CD8-positive, alpha-beta memory T cell (primary cell): ENCODE measurements at regions not wholly inside any gene's neighbourhood (a gene's known extent, or its start where the extent isn't known, plus 50 kb on each side); places are given as distances from the start of the nearest gene placed in this dataset.

Experiments used
- CTCF ChIA-PET: fragments of 350-600 bp; sonication (Branson Sonifier 250); formaldehyde crosslinking; loops from one replicate; lab custom pipeline; 2021; ENCODE audit warnings: antibody characterized with exemption; lab: Charles Lee
- POLR2A ChIA-PET: fragments of 350-600 bp; sonication (Branson Sonifier 250); formaldehyde crosslinking; loops from one replicate; lab custom pipeline; 2021; ENCODE audit warnings: antibody characterized with exemption; lab: Charles Lee
- DNase-seq, 5 donors: peaks; one replicate each; pipeline versions ENCODE4 v3.0.0 to v3.0.0-alpha.2; 2020 to 2022; ENCODE audit warnings: mixed read lengths in 1 of 5
- H3K27ac ChIP-seq: one replicate; pipeline ENCODE4 v1.7.0; 2013; ENCODE audit warnings: low read depth, mild to moderate bottlenecking, low read length, moderate library complexity
- H3K27me3 ChIP-seq: 2 replicates; pipeline ENCODE4 v1.7.0; 2013; ENCODE audit warnings: low read length, mild to moderate bottlenecking; ENCODE audit not compliant: insufficient read depth, poor library complexity, severe bottlenecking
- H3K36me3 ChIP-seq: 2 replicates; pipeline ENCODE4 v1.7.0; 2013; ENCODE audit warnings: mild to moderate bottlenecking, low read length, moderate library complexity; ENCODE audit not compliant: insufficient read depth
- H3K4me1 ChIP-seq: 2 replicates; pipeline ENCODE4 v1.7.0; 2013; ENCODE audit warnings: mild to moderate bottlenecking, low read length, moderate library complexity; ENCODE audit not compliant: insufficient read depth
- H3K4me3 ChIP-seq: 2 replicates; pipeline ENCODE4 v1.7.0; 2013; ENCODE audit warnings: mild to moderate bottlenecking, low read length
- H3K9me3 ChIP-seq: 2 replicates; pipeline ENCODE4 v1.7.0; 2013; ENCODE audit warnings: mild to moderate bottlenecking, low read length
- H3K27ac Mint-ChIP-seq, 8 donors: one replicate each; pipeline ENCODE4 v1.8.0; 2020 to 2021; ENCODE audit warnings: mixed read lengths in 8 of 8, mild to moderate bottlenecking in 6 of 8, inconsistent platforms in 3 of 8, moderate library complexity in 3 of 8
- H3K27me3 Mint-ChIP-seq, 2 donors: one replicate each; pipeline ENCODE4 v1.8.0; 2020 to 2021; ENCODE audit warnings: mixed read lengths in 2 of 2, mild to moderate bottlenecking in 1 of 2, moderate library complexity in 1 of 2
- H3K36me3 Mint-ChIP-seq, 3 donors: one replicate each; pipeline ENCODE4 v1.8.0; 2020 to 2021; ENCODE audit warnings: mixed read lengths in 3 of 3, inconsistent platforms in 1 of 3, mild to moderate bottlenecking in 1 of 3
- H3K4me1 Mint-ChIP-seq, 3 donors: one replicate each; pipeline ENCODE4 v1.8.0; 2020 to 2021; ENCODE audit warnings: mixed read lengths in 3 of 3, inconsistent platforms in 1 of 3, mild to moderate bottlenecking in 1 of 3
- H3K4me3 Mint-ChIP-seq, 7 donors: one replicate each; pipeline ENCODE4 v1.8.0; 2020 to 2021; ENCODE audit warnings: mixed read lengths in 7 of 7, mild to moderate bottlenecking in 6 of 7, moderate library complexity in 4 of 7, inconsistent platforms in 2 of 7
- H3K9me3 Mint-ChIP-seq, 5 donors: one replicate each; pipeline ENCODE4 v1.8.0; 2020 to 2022; ENCODE audit warnings: mixed read lengths in 5 of 5, mild to moderate bottlenecking in 3 of 5, moderate library complexity in 2 of 5, inconsistent platforms in 1 of 5

DNA sequence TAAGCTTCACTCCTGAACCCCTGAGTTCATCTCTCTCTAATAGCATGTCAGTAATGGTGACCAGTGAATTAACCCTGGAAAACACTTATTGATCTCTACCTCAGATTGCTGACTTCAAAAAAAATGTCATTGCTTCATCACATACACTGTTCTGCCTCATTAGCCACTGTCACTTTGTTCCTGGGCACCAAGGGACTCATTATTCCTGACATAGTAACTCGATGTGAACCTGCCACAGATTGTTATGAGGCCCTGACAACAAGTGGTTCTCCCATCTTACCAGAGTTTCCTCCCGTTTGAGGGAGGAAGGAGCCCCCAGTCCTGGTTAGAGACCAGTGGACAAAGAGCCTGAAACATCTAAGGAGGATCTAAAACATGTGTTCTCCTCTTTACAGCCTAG is 403.3 kb upstream of the SMIM21 start:
- ChIA-PET POLR2A (no interaction called here), CTCF (no interaction called here)
- Histone ChIP-seq H3K4me3 (no peak overlapping the region), H3K27ac (no peak overlapping the region), H3K4me1 (no peaks in the 10 kb centered on the region), H3K27me3 (no peaks in the 10 kb centered on the region), H3K36me3 (no peaks in the 10 kb centered on the region), H3K9me3 (no peaks in the 10 kb centered on the region)
- peaks cover 0 to 2% of the 10 kb centered on the region in 2 donors for H3K27me3 Mint-ChIP-seq
- no peaks in the 10 kb centered on the region for H3K4me1 Mint-ChIP-seq
- H3K4me3 Mint-ChIP-seq = no peak overlapping the region
- DNase-seq = no peak
- peaks cover 0 to 5% (median 0%) of the 10 kb centered on the region in 5 donors for H3K9me3 Mint-ChIP-seq
- H3K27ac Mint-ChIP-seq = no peak overlapping the region
- no peaks in the 10 kb centered on the region for H3K36me3 Mint-ChIP-seq

DNA sequence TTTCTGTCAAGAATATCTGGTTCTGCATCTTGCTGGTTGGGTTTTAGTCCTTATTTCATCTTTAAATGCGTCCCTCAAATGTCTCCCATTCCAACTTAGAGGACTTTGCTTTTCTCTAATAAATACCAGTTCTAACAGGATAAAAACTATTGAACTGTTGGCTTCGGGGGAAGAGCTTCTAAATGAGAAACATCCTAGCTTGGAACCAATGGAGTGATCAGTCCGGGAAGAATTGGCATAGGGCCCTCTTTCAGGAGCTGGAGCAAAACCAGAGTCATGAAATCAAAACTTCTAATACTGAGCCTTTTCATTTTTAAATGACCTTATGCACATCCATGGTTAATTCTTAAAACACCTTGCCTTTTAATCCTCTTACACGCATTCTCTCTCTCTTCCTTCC is 401.6 kb upstream of the SMIM21 start:
- no peak overlapping the region for H3K4me3 ChIP-seq
- H3K9me3 ChIP-seq = no peaks in the 10 kb centered on the region
- H3K27me3 ChIP-seq = no peaks in the 10 kb centered on the region
- DNase-seq = no peak
- Mint-ChIP-seq H3K36me3 (no peaks in the 10 kb centered on the region), H3K4me1 (no peaks in the 10 kb centered on the region), H3K4me3 (no peak overlapping the region), H3K27ac (no peak overlapping the region), H3K9me3 (peaks cover 0 to 5% (median 0%) of the 10 kb centered on the region in 5 donors), H3K27me3 (no peaks in the 10 kb centered on the region)
- ChIA-PET POLR2A (no interaction called here), CTCF (no interaction called here)
- no peak overlapping the region for H3K27ac ChIP-seq
- H3K4me1 ChIP-seq = no peaks in the 10 kb centered on the region
- H3K36me3 ChIP-seq = no peaks in the 10 kb centered on the region

DNA sequence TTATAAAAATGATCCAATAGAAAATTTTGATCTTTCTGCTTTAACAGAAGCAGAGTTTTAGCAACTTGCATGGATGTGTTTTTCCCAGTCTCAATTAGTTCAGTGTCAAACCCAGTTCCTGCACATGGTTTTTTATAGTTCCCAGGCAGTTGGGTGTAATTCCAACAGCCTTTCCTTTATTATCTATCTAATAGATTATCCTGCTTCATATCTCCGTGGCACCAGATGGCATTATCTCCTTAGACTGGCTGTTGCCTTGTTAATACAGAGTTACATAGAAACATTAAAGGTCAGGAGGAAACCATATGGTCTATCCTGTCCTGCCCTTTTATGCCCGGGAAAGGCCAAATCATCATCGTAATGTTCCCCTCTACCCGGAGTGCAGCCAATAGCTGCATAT is 400.9 kb upstream of the SMIM21 start:
- Mint-ChIP-seq H3K4me1 (no peaks in the 10 kb centered on the region), H3K4me3 (no peak overlapping the region), H3K27me3 (no peaks in the 10 kb centered on the region), H3K36me3 (no peaks in the 10 kb centered on the region), H3K27ac (no peak overlapping the region), H3K9me3 (peaks cover 0 to 5% (median 0%) of the 10 kb centered on the region in 5 donors)
- H3K9me3 ChIP-seq = no peaks in the 10 kb centered on the region
- no peak for DNase-seq
- no peak overlapping the region for H3K27ac ChIP-seq
- CTCF ChIA-PET = no interaction called here
- POLR2A ChIA-PET = no interaction called here
- no peaks in the 10 kb centered on the region for H3K27me3 ChIP-seq
- no peak overlapping the region for H3K4me3 ChIP-seq
- no peaks in the 10 kb centered on the region for H3K4me1 ChIP-seq
- H3K36me3 ChIP-seq = no peaks in the 10 kb centered on the region

DNA sequence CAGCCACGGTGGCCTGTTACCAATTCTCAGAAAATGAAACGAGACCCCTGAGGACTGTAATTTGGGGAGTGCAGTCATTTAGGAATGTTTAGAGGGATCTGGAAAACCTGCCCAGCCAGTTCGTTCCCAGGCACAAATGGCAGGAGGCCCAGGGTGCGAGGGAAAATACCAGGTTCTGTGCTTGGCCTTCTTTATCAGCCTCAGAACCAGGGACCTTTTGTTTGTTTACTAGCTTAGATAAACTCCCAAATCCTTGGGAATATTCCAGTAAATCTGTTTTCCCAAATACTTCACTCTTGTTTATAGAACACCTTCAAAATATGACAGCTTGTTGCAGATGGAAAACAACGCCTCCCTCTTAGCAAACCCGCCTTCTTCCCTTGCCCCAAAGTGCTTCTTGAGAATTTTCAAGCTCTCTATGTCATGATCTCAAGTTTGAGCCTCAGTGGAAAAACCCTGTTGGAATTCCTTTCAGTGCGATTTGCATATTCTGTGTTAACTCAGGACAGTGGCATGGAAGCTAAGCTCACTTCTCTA is 400.3 kb upstream of the SMIM21 start:
- Histone ChIP-seq H3K36me3 (no peaks in the 10 kb centered on the region), H3K9me3 (no peaks in the 10 kb centered on the region), H3K27ac (no peak overlapping the region), H3K27me3 (no peaks in the 10 kb centered on the region), H3K4me3 (no peak overlapping the region), H3K4me1 (no peaks in the 10 kb centered on the region)
- no peaks in the 10 kb centered on the region for H3K27me3 Mint-ChIP-seq
- ChIA-PET POLR2A (no interaction called here), CTCF (no interaction called here)
- peaks cover 0 to 5% (median 0%) of the 10 kb centered on the region in 5 donors for H3K9me3 Mint-ChIP-seq
- no peaks in the 10 kb centered on the region for H3K4me1 Mint-ChIP-seq
- no peak overlapping the region for H3K27ac Mint-ChIP-seq
- no peaks in the 10 kb centered on the region for H3K36me3 Mint-ChIP-seq
- no peak for DNase-seq
- no peak overlapping the region for H3K4me3 Mint-ChIP-seq

DNA sequence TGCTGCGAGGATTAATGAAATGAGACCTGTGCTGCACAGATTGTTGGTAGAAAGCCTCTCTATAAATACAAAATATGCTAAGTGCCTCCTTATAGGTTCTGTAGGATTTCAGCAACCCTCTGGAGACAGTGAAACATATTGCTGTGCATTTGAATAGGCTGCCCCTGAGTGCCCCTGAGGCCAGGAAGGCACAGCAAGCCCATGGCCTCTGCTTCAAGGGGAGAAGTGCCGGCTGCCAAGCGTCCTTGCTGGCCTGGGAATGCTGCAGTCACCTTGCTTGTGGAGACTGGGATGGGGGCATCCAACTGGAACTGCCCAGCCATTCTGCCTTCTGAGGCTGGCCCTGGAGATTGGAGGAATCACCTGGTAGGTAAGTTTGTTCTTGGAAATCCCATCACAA is 397.2 kb upstream of the SMIM21 start:
- POLR2A ChIA-PET = no interaction called here
- H3K4me1 Mint-ChIP-seq = no peaks in the 10 kb centered on the region

DNA sequence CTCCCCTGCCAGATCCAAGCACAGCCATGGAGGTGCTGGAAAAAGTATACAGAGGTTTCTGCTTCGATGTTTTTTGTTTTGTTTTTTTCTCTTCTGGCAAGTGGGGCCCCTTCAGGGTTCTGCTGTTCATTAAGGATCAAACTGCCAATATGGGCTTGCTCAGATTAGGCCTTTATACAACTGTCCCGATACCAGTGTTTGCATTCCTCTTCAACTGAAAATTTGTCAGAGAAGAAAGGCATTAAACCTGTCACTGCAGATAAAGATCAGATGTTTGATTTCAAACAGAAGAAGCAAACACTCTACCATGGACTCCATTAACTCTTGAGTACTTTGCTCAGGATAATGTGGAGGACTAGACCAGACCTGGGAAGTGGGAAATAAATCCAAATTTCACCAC is 396.0 kb upstream of the SMIM21 start:
- Mint-ChIP-seq H3K27me3 (peaks cover 0 to 1% of the 10 kb centered on the region in 2 donors), H3K9me3 (no peaks in the 10 kb centered on the region), H3K27ac (no peak overlapping the region), H3K4me1 (no peaks in the 10 kb centered on the region), H3K36me3 (no peaks in the 10 kb centered on the region), H3K4me3 (no peak overlapping the region)
- H3K9me3 ChIP-seq = no peaks in the 10 kb centered on the region
- ChIA-PET CTCF (no interaction called here), POLR2A (no interaction called here)
- H3K27me3 ChIP-seq = no peaks in the 10 kb centered on the region
- DNase-seq = no peak
- no peak overlapping the region for H3K27ac ChIP-seq
- no peak overlapping the region for H3K4me3 ChIP-seq
- no peaks in the 10 kb centered on the region for H3K4me1 ChIP-seq
- no peaks in the 10 kb centered on the region for H3K36me3 ChIP-seq

More for the DNA sequence above, 397.2 kb upstream of the SMIM21 start:
- Mint-ChIP-seq H3K4me3 (no peak overlapping the region), H3K36me3 (no peaks in the 10 kb centered on the region), H3K27me3 (peaks cover 0 to 1% of the 10 kb centered on the region in 2 donors), H3K27ac (no peak overlapping the region), H3K9me3 (no peaks in the 10 kb centered on the region)
- no peaks in the 10 kb centered on the region for H3K27me3 ChIP-seq
- H3K4me1 ChIP-seq = no peaks in the 10 kb centered on the region
- no peak overlapping the region for H3K4me3 ChIP-seq
- no peak for DNase-seq
- H3K27ac ChIP-seq = no peak overlapping the region
- H3K36me3 ChIP-seq = no peaks in the 10 kb centered on the region
- H3K9me3 ChIP-seq = no peaks in the 10 kb centered on the region
- CTCF ChIA-PET = no interaction called here

DNA sequence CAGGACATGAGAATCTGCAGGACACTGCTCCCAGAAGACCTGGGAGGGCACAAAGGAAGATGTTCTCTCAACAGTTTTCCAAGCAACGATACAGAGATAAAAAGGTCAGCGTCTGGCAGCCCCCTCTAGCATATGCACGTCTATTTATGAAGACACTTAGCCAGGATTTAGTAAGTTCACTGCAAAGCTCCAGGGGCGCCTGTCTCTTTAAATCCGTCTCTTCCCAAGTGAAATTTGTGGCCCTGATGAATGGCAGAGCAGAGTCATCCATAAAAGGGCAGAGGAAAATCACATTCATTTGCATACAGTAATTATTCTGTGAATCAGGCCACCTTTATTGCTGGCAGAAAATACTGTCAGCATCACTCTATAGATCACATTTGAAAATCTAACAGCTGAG is 390.9 kb upstream of the SMIM21 start:
- POLR2A ChIA-PET = no interaction called here
- CTCF ChIA-PET = no interaction called here

DNA sequence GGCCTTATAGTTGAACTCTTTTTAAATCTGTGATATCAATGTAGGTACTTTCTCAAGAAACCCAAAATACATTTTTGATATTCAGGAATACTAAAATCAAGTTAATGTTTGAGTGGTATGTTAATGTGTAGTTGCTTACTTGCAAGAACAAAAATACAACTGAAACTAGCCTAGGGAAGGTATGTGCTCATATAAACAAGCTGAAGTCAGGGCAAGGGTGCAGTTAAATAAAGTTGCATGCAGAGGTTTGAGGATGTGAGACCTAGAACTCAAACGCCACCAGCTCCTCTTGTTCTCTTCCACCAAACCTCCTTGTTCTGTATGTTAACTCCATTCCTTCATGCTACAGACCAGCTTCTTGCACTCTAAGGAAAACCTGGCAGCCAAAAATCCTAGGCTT is 388.3 kb upstream of the SMIM21 start:
- Histone ChIP-seq H3K4me3 (no peak overlapping the region), H3K27ac (no peak overlapping the region), H3K4me1 (no peaks in the 10 kb centered on the region), H3K9me3 (no peaks in the 10 kb centered on the region), H3K36me3 (no peaks in the 10 kb centered on the region), H3K27me3 (no peaks in the 10 kb centered on the region)
- no peak for DNase-seq
- no peaks in the 10 kb centered on the region for H3K4me1 Mint-ChIP-seq
- peaks cover 0 to 9% (median 0%) of the 10 kb centered on the region in 5 donors for H3K9me3 Mint-ChIP-seq
- no peaks in the 10 kb centered on the region for H3K36me3 Mint-ChIP-seq
- no peak overlapping the region for H3K4me3 Mint-ChIP-seq
- ChIA-PET CTCF (no interaction called here), POLR2A (no interaction called here)
- no peak overlapping the region for H3K27ac Mint-ChIP-seq
- H3K27me3 Mint-ChIP-seq = peaks cover 0 to 1% of the 10 kb centered on the region in 2 donors

More for the DNA sequence above, 390.9 kb upstream of the SMIM21 start:
- no peak overlapping the region for H3K4me3 Mint-ChIP-seq
- Histone ChIP-seq H3K4me3 (no peak overlapping the region), H3K36me3 (no peaks in the 10 kb centered on the region), H3K9me3 (no peaks in the 10 kb centered on the region), H3K4me1 (no peaks in the 10 kb centered on the region), H3K27me3 (no peaks in the 10 kb centered on the region), H3K27ac (no peak overlapping the region)
- H3K36me3 Mint-ChIP-seq = no peaks in the 10 kb centered on the region
- H3K27me3 Mint-ChIP-seq = peaks cover 0 to 2% of the 10 kb centered on the region in 2 donors
- no peaks in the 10 kb centered on the region for H3K4me1 Mint-ChIP-seq
- no peak for DNase-seq
- peaks cover 0 to 3% (median 0%) of the 10 kb centered on the region in 5 donors for H3K9me3 Mint-ChIP-seq
- no peak overlapping the region for H3K27ac Mint-ChIP-seq

DNA sequence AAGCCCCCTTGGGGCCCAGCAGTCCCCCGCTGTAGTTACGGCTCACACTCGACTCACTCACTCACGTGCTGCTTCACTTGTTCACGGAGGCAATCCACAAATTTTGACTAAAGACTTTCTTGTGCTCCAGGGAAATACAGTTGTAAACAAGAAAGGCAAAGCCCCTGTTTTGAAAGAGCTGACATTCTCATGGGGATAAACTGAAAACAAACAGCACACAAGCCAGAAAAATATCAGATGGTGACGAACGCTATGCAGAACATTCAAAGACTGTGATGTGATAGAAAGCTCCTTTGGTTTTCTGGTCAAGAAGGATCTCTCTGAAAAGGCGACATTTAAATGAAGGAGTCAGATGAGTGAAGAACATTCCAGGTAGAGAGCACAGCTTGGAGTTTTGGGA is 385.3 kb upstream of the SMIM21 start:
- no peaks in the 10 kb centered on the region for H3K4me1 Mint-ChIP-seq
- no peaks in the 10 kb centered on the region for H3K36me3 Mint-ChIP-seq
- POLR2A ChIA-PET = no interaction called here
- CTCF ChIA-PET = no interaction called here
- H3K27me3 Mint-ChIP-seq = peaks cover 0 to 4% of the 10 kb centered on the region in 2 donors
- Histone ChIP-seq H3K27ac (no peak overlapping the region), H3K36me3 (no peaks in the 10 kb centered on the region), H3K27me3 (no peaks in the 10 kb centered on the region), H3K9me3 (no peaks in the 10 kb centered on the region), H3K4me1 (no peaks in the 10 kb centered on the region), H3K4me3 (no peak overlapping the region)
- no peak overlapping the region for H3K27ac Mint-ChIP-seq
- DNase-seq = no peak
- H3K9me3 Mint-ChIP-seq = peaks cover 0 to 9% (median 0%) of the 10 kb centered on the region in 5 donors
- no peak overlapping the region for H3K4me3 Mint-ChIP-seq
